Suprapubic skin (tissue), 4 donors: ENCODE measurements at regions not wholly inside any gene's neighbourhood (a gene's known extent, or its start where the extent isn't known, plus 50 kb on each side); places are given as distances from the start of the nearest gene placed in this dataset.

ENCODE experiments used
- DNase-seq, 2 donors: peaks; one replicate each; pipeline ENCODE4 v3.0.0-alpha.2; 2019; ENCODE audit warnings: low spot score in 2 of 2
- H3K27ac ChIP-seq: fragments of 200-600 bp; sonication (generic); one replicate; pipeline ENCODE4 v1.5.1; 2019
- H3K27me3 ChIP-seq: fragments of 200-600 bp; sonication (generic); one replicate; pipeline ENCODE4 v1.5.1; 2019
- H3K36me3 ChIP-seq: fragments of 200-600 bp; sonication (generic); one replicate; pipeline ENCODE4 v1.5.1; 2019
- H3K4me1 ChIP-seq: fragments of 200-600 bp; sonication (generic); one replicate; pipeline ENCODE4 v1.5.1; 2019
- H3K4me3 ChIP-seq: fragments of 200-600 bp; sonication (generic); one replicate; pipeline ENCODE4 v1.5.1; 2019; ENCODE audit warnings: mild to moderate bottlenecking
- H3K9me3 ChIP-seq: fragments of 200-600 bp; sonication (generic); one replicate; pipeline ENCODE4 v1.5.1; 2019
- CTCF ChIP-seq, 2 donors: fragments of 200-600 bp in 1 of 2; fragments of 450-650 bp in 1 of 2; sonication (generic) in 1 of 2; IDR thresholded peaks; one replicate each; pipeline ENCODE4 v1.5.1; 2016 to 2019; ENCODE audit warnings: antibody characterized with exemption in 2 of 2, mild to moderate bottlenecking in 1 of 2, moderate library complexity in 1 of 2
- EP300 ChIP-seq: sonication (generic); formaldehyde crosslinking; IDR thresholded peaks from one replicate; pipeline ENCODE4 v1.6.1; 2017; ENCODE audit warnings: antibody characterized with exemption
- POLR2A ChIP-seq, 2 donors: fragments of 450-650 bp; IDR thresholded peaks; one replicate each; pipeline ENCODE4 v1.6.1; 2017; ENCODE audit warnings: antibody characterized with exemption in 2 of 2, mild to moderate bottlenecking in 2 of 2, moderate library complexity in 2 of 2
- POLR2AphosphoS5 ChIP-seq, 3 donors: sonication (generic); formaldehyde crosslinking; IDR thresholded peaks; one replicate each; pipeline ENCODE4 v1.6.1; 2017; ENCODE audit warnings: antibody characterized with exemption in 3 of 3
- WGBS: methylation state at CpG from one replicate; pipeline ENCODE4 v1.1.5; 2018; 5-methylcytosine and 5-hydroxymethylcytosine counted together

GRCh38 chr3:26350853-26351252, 271.7 kb upstream of the LRRC3B start:
- TF ChIP-seq POLR2AphosphoS5 (IDR thresholded peaks at IDR 0.05) (no peak), EP300 (no peak), POLR2A (IDR thresholded peaks at IDR 0.05) (no peak), CTCF (IDR thresholded peaks at IDR 0.05) (no peak)
- Histone ChIP-seq H3K9me3 (peaks cover 8% of the 10 kb centered on the region), H3K36me3 (no peaks in the 10 kb centered on the region), H3K4me3 (no peak overlapping the region), H3K4me1 (no peaks in the 10 kb centered on the region), H3K27ac (no peak overlapping the region), H3K27me3 (no peaks in the 10 kb centered on the region)
- WGBS = 58% methylated on average over 2 of the region's 2 CpGs
- DNase-seq = no peak

GRCh38 chr3:26353097-26353496, 269.5 kb upstream of the LRRC3B start:
- H3K27me3 ChIP-seq = no peaks in the 10 kb centered on the region
- no peaks in the 10 kb centered on the region for H3K36me3 ChIP-seq
- H3K9me3 ChIP-seq = peaks cover 8% of the 10 kb centered on the region
- no peak overlapping the region for H3K27ac ChIP-seq
- no peak for DNase-seq
- H3K4me1 ChIP-seq = no peaks in the 10 kb centered on the region
- TF ChIP-seq POLR2A (IDR thresholded peaks at IDR 0.05) (no peak), POLR2AphosphoS5 (IDR thresholded peaks at IDR 0.05) (no peak), EP300 (no peak), CTCF (IDR thresholded peaks at IDR 0.05) (no peak)
- H3K4me3 ChIP-seq = no peak overlapping the region

GRCh38 chr3:26358405-26358804, 264.2 kb upstream of the LRRC3B start:
- Histone ChIP-seq H3K4me1 (no peaks in the 10 kb centered on the region), H3K9me3 (no peaks in the 10 kb centered on the region), H3K36me3 (no peaks in the 10 kb centered on the region), H3K4me3 (no peak overlapping the region), H3K27me3 (no peaks in the 10 kb centered on the region), H3K27ac (no peak overlapping the region)
- no peak for DNase-seq
- TF ChIP-seq POLR2AphosphoS5 (IDR thresholded peaks at IDR 0.05) = no peak
- TF ChIP-seq CTCF (IDR thresholded peaks at IDR 0.05) = no peak
- no peak for TF ChIP-seq EP300
- TF ChIP-seq POLR2A (IDR thresholded peaks at IDR 0.05) = no peak

GRCh38 chr3:26365706-26366105, 256.9 kb upstream of the LRRC3B start:
- Histone ChIP-seq H3K27ac (no peak overlapping the region), H3K4me1 (no peaks in the 10 kb centered on the region), H3K4me3 (no peak overlapping the region), H3K36me3 (no peaks in the 10 kb centered on the region), H3K9me3 (no peaks in the 10 kb centered on the region), H3K27me3 (no peaks in the 10 kb centered on the region)
- WGBS = 88% methylated on average over 2 of the region's 2 CpGs
- no peak for DNase-seq
- TF ChIP-seq EP300 (no peak), POLR2AphosphoS5 (IDR thresholded peaks at IDR 0.05) (no peak), CTCF (IDR thresholded peaks at IDR 0.05) (no peak), POLR2A (IDR thresholded peaks at IDR 0.05) (no peak)

GRCh38 chr3:26368312-26368711, 254.3 kb upstream of the LRRC3B start:
- no peaks in the 10 kb centered on the region for H3K4me1 ChIP-seq
- H3K4me3 ChIP-seq = no peak overlapping the region
- H3K27ac ChIP-seq = no peak overlapping the region
- H3K9me3 ChIP-seq = no peaks in the 10 kb centered on the region
- TF ChIP-seq POLR2A (IDR thresholded peaks at IDR 0.05) = no peak
- no peak for TF ChIP-seq CTCF (IDR thresholded peaks at IDR 0.05)
- TF ChIP-seq POLR2AphosphoS5 (IDR thresholded peaks at IDR 0.05) = no peak
- no peak for TF ChIP-seq EP300
- H3K36me3 ChIP-seq = no peaks in the 10 kb centered on the region
- no peaks in the 10 kb centered on the region for H3K27me3 ChIP-seq
- DNase-seq = no peak
